PFSK-1 (cell line): ENCODE measurements at regions not wholly inside any gene's neighbourhood (a gene's known extent, or its start where the extent isn't known, plus 50 kb on each side); places are given as distances from the start of the nearest gene placed in this dataset.

ENCODE experiments used
- POLR2AphosphoS5 ChIP-seq: IDR thresholded peaks from 2 replicates; pipeline ENCODE4 v1.6.1; 2012; ENCODE audit warnings: low read depth, mild to moderate bottlenecking, control low read depth, low read length, moderate library complexity
- SIN3A ChIP-seq: IDR thresholded peaks from 2 replicates; pipeline ENCODE4 v1.6.1; 2012; ENCODE audit warnings: mild to moderate bottlenecking, low read length, moderate library complexity, borderline replicate concordance; ENCODE audit not compliant: insufficient read depth
- TAF1 ChIP-seq: IDR thresholded peaks from 2 replicates; pipeline ENCODE4 v1.6.1; 2012; ENCODE audit warnings: low read length, control low read depth, borderline replicate concordance; ENCODE audit not compliant: insufficient read depth
- TF ChIP-seq, protein P1 (sequence below), 2 experiments: IDR thresholded peaks; 2 replicates each; pipeline versions ENCODE4 v1.6.1 to v1.8.0; 2011 to 2012; ENCODE audit warnings: low read depth in 2 of 2, low read length in 2 of 2, control low read depth in 1 of 2, inconsistent platforms in 1 of 2, mild to moderate bottlenecking in 1 of 2, moderate library complexity in 1 of 2; ENCODE audit not compliant: insufficient read depth in 1 of 2

DNA sequence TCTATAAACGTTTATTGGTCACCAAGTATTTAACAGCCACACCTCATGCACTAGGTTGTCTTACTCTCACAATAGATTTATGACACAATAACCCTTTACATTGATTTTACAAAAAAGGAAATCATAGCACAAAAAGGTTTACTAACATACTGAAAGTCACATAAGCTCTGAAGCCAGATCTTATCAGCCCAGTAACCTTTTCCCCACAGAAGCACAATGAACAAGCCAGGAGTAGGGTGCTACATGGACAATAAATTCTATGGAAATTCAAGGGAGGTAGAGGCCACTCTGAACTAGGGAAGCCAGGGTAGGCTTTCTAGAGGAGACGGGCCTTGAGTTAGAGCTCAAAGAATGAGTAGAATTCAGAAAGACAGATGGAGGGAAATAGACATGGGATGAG is 633.5 kb upstream of the CADM1 start:
- TF ChIP-seq TAF1 (no peak), POLR2AphosphoS5 (no peak), SIN3A (no peak)
- TF ChIP-seq, protein P1, sequence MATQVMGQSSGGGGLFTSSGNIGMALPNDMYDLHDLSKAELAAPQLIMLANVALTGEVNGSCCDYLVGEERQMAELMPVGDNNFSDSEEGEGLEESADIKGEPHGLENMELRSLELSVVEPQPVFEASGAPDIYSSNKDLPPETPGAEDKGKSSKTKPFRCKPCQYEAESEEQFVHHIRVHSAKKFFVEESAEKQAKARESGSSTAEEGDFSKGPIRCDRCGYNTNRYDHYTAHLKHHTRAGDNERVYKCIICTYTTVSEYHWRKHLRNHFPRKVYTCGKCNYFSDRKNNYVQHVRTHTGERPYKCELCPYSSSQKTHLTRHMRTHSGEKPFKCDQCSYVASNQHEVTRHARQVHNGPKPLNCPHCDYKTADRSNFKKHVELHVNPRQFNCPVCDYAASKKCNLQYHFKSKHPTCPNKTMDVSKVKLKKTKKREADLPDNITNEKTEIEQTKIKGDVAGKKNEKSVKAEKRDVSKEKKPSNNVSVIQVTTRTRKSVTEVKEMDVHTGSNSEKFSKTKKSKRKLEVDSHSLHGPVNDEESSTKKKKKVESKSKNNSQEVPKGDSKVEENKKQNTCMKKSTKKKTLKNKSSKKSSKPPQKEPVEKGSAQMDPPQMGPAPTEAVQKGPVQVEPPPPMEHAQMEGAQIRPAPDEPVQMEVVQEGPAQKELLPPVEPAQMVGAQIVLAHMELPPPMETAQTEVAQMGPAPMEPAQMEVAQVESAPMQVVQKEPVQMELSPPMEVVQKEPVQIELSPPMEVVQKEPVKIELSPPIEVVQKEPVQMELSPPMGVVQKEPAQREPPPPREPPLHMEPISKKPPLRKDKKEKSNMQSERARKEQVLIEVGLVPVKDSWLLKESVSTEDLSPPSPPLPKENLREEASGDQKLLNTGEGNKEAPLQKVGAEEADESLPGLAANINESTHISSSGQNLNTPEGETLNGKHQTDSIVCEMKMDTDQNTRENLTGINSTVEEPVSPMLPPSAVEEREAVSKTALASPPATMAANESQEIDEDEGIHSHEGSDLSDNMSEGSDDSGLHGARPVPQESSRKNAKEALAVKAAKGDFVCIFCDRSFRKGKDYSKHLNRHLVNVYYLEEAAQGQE (IDR thresholded peaks at IDR 0.05; ENCODE audit: insufficient read depth in 1 of 2, low read depth in 2 of 2, low read length in 2 of 2): no peak
